ENCODE measurements at regions not wholly inside any gene's neighbourhood (a gene's known extent, or its start where the extent isn't known, plus 50 kb on each side); places are given as distances from the start of the nearest gene placed in this dataset.

GRCh38 chr1:228830185-228830953 lies 95.1 kb downstream of the RHOU start:
- ChIA-PET CTCF (no interaction called here), POLR2A (no interaction called here)
- no peak for DNase-seq
- no peak for ATAC-seq (ENCODE audit: low read depth)
- TF ChIP-seq CTCF (IDR thresholded peaks at IDR 0.05) = no peak
- H3K4me1 Mint-ChIP-seq = peaks cover 9% of the 10 kb centered on the region
- intact Hi-C loops (cut with micrococcal nuclease) = no loop called here
- H3K9me3 Mint-ChIP-seq = no peaks in the 10 kb centered on the region
- no peak overlapping the region for H3K4me3 Mint-ChIP-seq
- H3K27me3 Mint-ChIP-seq = peaks cover 11% of the 10 kb centered on the region
- no peak overlapping the region for H3K27ac Mint-ChIP-seq
- no peaks in the 10 kb centered on the region for H3K36me3 Mint-ChIP-seq (ENCODE audit: low read depth)

- ATAC-seq (ENCODE audit: low read depth) = no peak
- POLR2A ChIA-PET = no interaction called here
- H3K9me3 Mint-ChIP-seq = no peaks in the 10 kb centered on the region
Observed at GRCh38 chr1:228830954-228831481, 95.7 kb downstream of the RHOU start.

GRCh38 chr1:228833911-228834688 lies 98.8 kb downstream of the RHOU start:
- no peak for TF ChIP-seq CTCF (IDR thresholded peaks at IDR 0.05)
- ATAC-seq (ENCODE audit: low read depth) (no peak), DNase-seq (no peak)
- no peak overlapping the region for H3K4me3 Mint-ChIP-seq
- no peaks in the 10 kb centered on the region for H3K36me3 Mint-ChIP-seq (ENCODE audit: low read depth)
- ChIA-PET CTCF (no interaction called here), POLR2A (no interaction called here)
- H3K4me1 Mint-ChIP-seq = peaks cover 2% of the 10 kb centered on the region
- H3K27ac Mint-ChIP-seq = no peak overlapping the region
- intact Hi-C loops (cut with micrococcal nuclease) = no loop called here
- no peaks in the 10 kb centered on the region for H3K9me3 Mint-ChIP-seq
- H3K27me3 Mint-ChIP-seq = peaks cover 14% of the 10 kb centered on the region

More at GRCh38 chr1:228830954-228831481, 95.7 kb downstream of the RHOU start:
- no peak overlapping the region for H3K27ac Mint-ChIP-seq
- H3K27me3 Mint-ChIP-seq = peaks cover 15% of the 10 kb centered on the region
- H3K4me1 Mint-ChIP-seq = peaks cover 7% of the 10 kb centered on the region
- TF ChIP-seq CTCF (IDR thresholded peaks at IDR 0.05) = no peak
- H3K4me3 Mint-ChIP-seq = no peak overlapping the region
- intact Hi-C loops (cut with micrococcal nuclease) = no loop called here
- DNase-seq = no peak
- CTCF ChIA-PET = no interaction called here
- H3K36me3 Mint-ChIP-seq (ENCODE audit: low read depth) = no peaks in the 10 kb centered on the region

- Mint-ChIP-seq H3K4me3 (no peak overlapping the region), H3K36me3 (ENCODE audit: low read depth) (no peaks in the 10 kb centered on the region), H3K27me3 (peaks cover 14% of the 10 kb centered on the region), H3K27ac (no peak overlapping the region), H3K4me1 (peaks cover 2% of the 10 kb centered on the region), H3K9me3 (no peaks in the 10 kb centered on the region)
- intact Hi-C loops (cut with micrococcal nuclease) = no loop called here
- DNase-seq = no peak
- ChIA-PET POLR2A (no interaction called here), CTCF (no interaction called here)
- no peak for ATAC-seq (ENCODE audit: low read depth)
- no peak for TF ChIP-seq CTCF (IDR thresholded peaks at IDR 0.05)
Observed at GRCh38 chr1:228835456-228835855, 100.2 kb downstream of the RHOU start.

GRCh38 chr1:228835911-228836310 lies 100.6 kb downstream of the RHOU start:
- ChIA-PET CTCF (no interaction called here), POLR2A (no interaction called here)
- DNase-seq (no peak), ATAC-seq (ENCODE audit: low read depth) (no peak)
- Mint-ChIP-seq H3K27ac (no peak overlapping the region), H3K36me3 (ENCODE audit: low read depth) (no peaks in the 10 kb centered on the region), H3K4me1 (peaks cover 2% of the 10 kb centered on the region), H3K4me3 (no peak overlapping the region), H3K27me3 (peaks cover 14% of the 10 kb centered on the region), H3K9me3 (no peaks in the 10 kb centered on the region)
- TF ChIP-seq CTCF (IDR thresholded peaks at IDR 0.05) = no peak
- intact Hi-C loops (cut with micrococcal nuclease) = no loop called here

All from activated B cell treated with CpG ODN at 0.5 μM for 24 hours (primary cell).